CD14-positive monocyte (primary cell): ENCODE measurements at regions not wholly inside any gene's neighbourhood (a gene's known extent, or its start where the extent isn't known, plus 50 kb on each side); places are given as distances from the start of the nearest gene placed in this dataset.

Experiments used
- DNase-seq, 3 donors: peaks; one replicate each; pipeline ENCODE4 v3.0.0-alpha.2; 2011 to 2022
- H2AFZ ChIP-seq: 2 replicates; pipeline ENCODE4 v1.6.0; 2012; ENCODE audit warnings: mild to moderate bottlenecking, low read depth, low read length, inconsistent platforms; ENCODE audit not compliant: insufficient read depth, poor library complexity, severe bottlenecking
- H3K27ac ChIP-seq, 2 donors: 1 replicate in 1 of 2; 2 replicates in 1 of 2; pipeline ENCODE4 v1.5.1; 2012 to 2013; ENCODE audit warnings: low read length in 2 of 2, control low read depth in 1 of 2, inconsistent platforms in 1 of 2, low read depth in 1 of 2, mild to moderate bottlenecking in 1 of 2
- H3K27me3 ChIP-seq, 2 donors: one replicate each; pipeline versions ENCODE4 v1.6.0 to v1.6.1; 2011 to 2013; ENCODE audit warnings: low read length in 2 of 2; ENCODE audit not compliant: control insufficient read depth in 2 of 2, insufficient read depth in 2 of 2
- H3K36me3 ChIP-seq, 2 donors: replicated peaks in 1 of 2; 1 replicate in 1 of 2; 2 replicates in 1 of 2; pipeline versions ENCODE4 v1.5.1 to v1.6.1; 2012 to 2013; ENCODE audit warnings: low read length in 2 of 2, control low read depth in 1 of 2, inconsistent platforms in 1 of 2, mild to moderate bottlenecking in 1 of 2; ENCODE audit not compliant: insufficient read depth in 2 of 2, control insufficient read depth in 1 of 2
- H3K4me1 ChIP-seq, 2 donors: 1 replicate in 1 of 2; 2 replicates in 1 of 2; pipeline versions ENCODE4 v1.5.1 to v1.6.1; 2012 to 2013; ENCODE audit warnings: low read length in 2 of 2, control low read depth in 1 of 2, inconsistent platforms in 1 of 2, mild to moderate bottlenecking in 1 of 2, moderate library complexity in 1 of 2; ENCODE audit not compliant: insufficient read depth in 2 of 2, control insufficient read depth in 1 of 2
- H3K4me2 ChIP-seq: replicated peaks from 2 replicates; pipeline ENCODE3; 2012; ENCODE audit warnings: low read length, moderate library complexity, mild to moderate bottlenecking; ENCODE audit not compliant: poor library complexity, severe bottlenecking; ENCODE audit errors: extremely low read depth
- H3K4me3 ChIP-seq, 3 experiments: fragments of 200-600 bp in 1 of 3; sonication (generic) in 1 of 3; replicated peaks in 1 of 3; 1 replicate in 2 of 3; 2 replicates in 1 of 3; pipeline ENCODE4 v1.5.1; 2011 to 2013; ENCODE audit warnings: low read length in 3 of 3, mild to moderate bottlenecking in 3 of 3, control low read depth in 2 of 3, low read depth in 2 of 3, inconsistent platforms in 1 of 3, moderate library complexity in 1 of 3
- H3K79me2 ChIP-seq: 2 replicates; pipeline ENCODE4 v1.6.0; 2012; ENCODE audit warnings: mild to moderate bottlenecking, control low read depth, inconsistent platforms, low read length, moderate library complexity; ENCODE audit not compliant: insufficient read depth
- H3K9ac ChIP-seq: 2 replicates; pipeline ENCODE4 v1.6.0; 2017; ENCODE audit warnings: low read length, mild to moderate bottlenecking; ENCODE audit not compliant: insufficient read depth, poor library complexity, severe bottlenecking
- H3K9me3 ChIP-seq, 2 donors: replicated peaks in 1 of 2; 1 replicate in 1 of 2; 2 replicates in 1 of 2; pipeline versions ENCODE4 v1.5.1 to v1.6.1; 2012 to 2013; ENCODE audit warnings: low read length in 2 of 2, control low read depth in 1 of 2; ENCODE audit not compliant: control insufficient read depth in 1 of 2, insufficient read depth in 1 of 2
- H4K20me1 ChIP-seq: 2 replicates; pipeline ENCODE4 v1.6.0; 2012; ENCODE audit warnings: mild to moderate bottlenecking, low read length, control low read depth, moderate library complexity; ENCODE audit not compliant: insufficient read depth
- H3K27ac Mint-ChIP-seq, 7 donors: one replicate each; pipeline ENCODE4 v1.8.0; 2020; ENCODE audit warnings: mild to moderate bottlenecking in 7 of 7, mixed read lengths in 7 of 7, moderate library complexity in 6 of 7, inconsistent platforms in 2 of 7
- H3K27me3 Mint-ChIP-seq, 3 donors: one replicate each; pipeline ENCODE4 v1.8.0; 2021 to 2022; ENCODE audit warnings: low read depth in 3 of 3, mild to moderate bottlenecking in 3 of 3, mixed read lengths in 3 of 3, moderate library complexity in 3 of 3, inconsistent platforms in 1 of 3
- H3K36me3 Mint-ChIP-seq, 2 donors: one replicate each; pipeline ENCODE4 v1.8.0; 2020; ENCODE audit warnings: mixed read lengths in 2 of 2, inconsistent platforms in 1 of 2, mild to moderate bottlenecking in 1 of 2
- H3K4me1 Mint-ChIP-seq: one replicate; pipeline ENCODE4 v1.8.0; 2020; ENCODE audit warnings: mild to moderate bottlenecking, mixed read lengths
- H3K4me3 Mint-ChIP-seq, 2 donors: one replicate each; pipeline ENCODE4 v1.8.0; 2020; ENCODE audit warnings: mild to moderate bottlenecking in 2 of 2, mixed read lengths in 2 of 2, moderate library complexity in 1 of 2
- H3K9me3 Mint-ChIP-seq, 7 donors: one replicate each; pipeline ENCODE4 v1.8.0; 2020 to 2022; ENCODE audit warnings: mixed read lengths in 7 of 7, mild to moderate bottlenecking in 6 of 7, moderate library complexity in 6 of 7, inconsistent platforms in 2 of 7
- WGBS: methylation state at CpG from one replicate; pipeline ENCODE4 v1.1.5; 2013; ENCODE audit warnings: missing lambda C conversion rate; ENCODE audit not compliant: insufficient coverage; 5-methylcytosine and 5-hydroxymethylcytosine counted together
- intact Hi-C, 2 donors: fragments of 100-400 bp; cut with micrococcal nuclease; formaldehyde crosslinking; loops; one replicate each; pipeline versions ENCODE4 v1.15.0 to v1.15.1; 2023
- TF ChIP-seq, protein P1 (sequence below): fragments of 200-600 bp; IDR thresholded peaks from one replicate; pipeline ENCODE4 v1.8.0; 2022; ENCODE audit warnings: antibody characterized with exemption, mild to moderate bottlenecking

DNA sequence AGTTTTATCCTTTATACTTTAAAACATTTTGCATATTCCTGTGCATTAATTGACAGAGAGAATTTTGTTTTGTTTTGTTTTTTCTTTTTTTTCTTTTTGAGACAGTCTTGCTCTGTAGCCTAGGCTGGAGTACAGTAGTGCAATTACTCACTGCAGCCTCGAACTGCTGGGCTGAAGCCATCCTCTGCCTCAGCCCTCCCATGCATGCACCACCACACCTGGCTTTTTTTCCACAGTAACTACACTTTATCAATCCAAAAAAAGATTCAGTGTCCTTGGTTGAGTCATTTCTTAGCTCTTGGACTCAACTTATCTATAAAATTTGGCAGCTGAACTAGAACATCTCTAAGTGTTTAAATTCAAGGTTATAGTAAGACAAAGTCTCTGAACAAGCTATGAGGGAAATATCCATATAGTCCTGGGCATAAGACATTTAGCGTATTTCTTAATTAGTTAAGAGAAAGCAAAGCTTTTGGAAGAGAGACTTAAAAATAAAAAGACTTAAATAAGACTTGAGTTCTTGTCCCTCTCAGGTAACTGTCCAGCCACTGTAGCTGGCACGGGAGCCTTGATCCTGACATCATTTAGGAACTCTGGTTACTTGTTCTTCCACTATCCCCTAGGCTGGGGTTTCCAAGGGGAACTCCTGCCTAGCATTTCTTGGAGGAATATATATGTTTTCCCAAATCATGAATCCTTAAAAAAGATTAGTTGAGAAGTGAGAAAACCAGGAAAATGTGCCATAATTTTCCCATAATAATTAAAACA, 300.1 kb downstream of the HACE1 start:
- Mint-ChIP-seq H3K27me3 (peaks cover 0 to 2% (median 0%) of the 10 kb centered on the region in 3 donors), H3K36me3 (no peaks in the 10 kb centered on the region), H3K4me1 (no peaks in the 10 kb centered on the region), H3K4me3 (no peak overlapping the region), H3K9me3 (peaks cover 0 to 6% (median 0%) of the 10 kb centered on the region in 7 donors), H3K27ac (no peak overlapping the region)
- no peaks in the 10 kb centered on the region for H3K4me1 ChIP-seq
- H3K9me3 ChIP-seq = no peaks in the 10 kb centered on the region
- no peaks in the 10 kb centered on the region for H4K20me1 ChIP-seq
- H3K9ac ChIP-seq = no peak overlapping the region
- intact Hi-C loops = no loop called here
- H3K27me3 ChIP-seq = no peaks in the 10 kb centered on the region
- DNase-seq = no peak
- no CpG with 5 or more reads among the region's 3 CpGs for WGBS
- no peak overlapping the region for H3K27ac ChIP-seq
- TF ChIP-seq, protein P1, sequence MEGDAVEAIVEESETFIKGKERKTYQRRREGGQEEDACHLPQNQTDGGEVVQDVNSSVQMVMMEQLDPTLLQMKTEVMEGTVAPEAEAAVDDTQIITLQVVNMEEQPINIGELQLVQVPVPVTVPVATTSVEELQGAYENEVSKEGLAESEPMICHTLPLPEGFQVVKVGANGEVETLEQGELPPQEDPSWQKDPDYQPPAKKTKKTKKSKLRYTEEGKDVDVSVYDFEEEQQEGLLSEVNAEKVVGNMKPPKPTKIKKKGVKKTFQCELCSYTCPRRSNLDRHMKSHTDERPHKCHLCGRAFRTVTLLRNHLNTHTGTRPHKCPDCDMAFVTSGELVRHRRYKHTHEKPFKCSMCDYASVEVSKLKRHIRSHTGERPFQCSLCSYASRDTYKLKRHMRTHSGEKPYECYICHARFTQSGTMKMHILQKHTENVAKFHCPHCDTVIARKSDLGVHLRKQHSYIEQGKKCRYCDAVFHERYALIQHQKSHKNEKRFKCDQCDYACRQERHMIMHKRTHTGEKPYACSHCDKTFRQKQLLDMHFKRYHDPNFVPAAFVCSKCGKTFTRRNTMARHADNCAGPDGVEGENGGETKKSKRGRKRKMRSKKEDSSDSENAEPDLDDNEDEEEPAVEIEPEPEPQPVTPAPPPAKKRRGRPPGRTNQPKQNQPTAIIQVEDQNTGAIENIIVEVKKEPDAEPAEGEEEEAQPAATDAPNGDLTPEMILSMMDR = no peak
- no peak overlapping the region for H3K4me3 ChIP-seq
- no peaks in the 10 kb centered on the region for H3K36me3 ChIP-seq
- no peak overlapping the region for H3K4me2 ChIP-seq
- no peaks in the 10 kb centered on the region for H3K79me2 ChIP-seq
- H2AFZ ChIP-seq = no peak overlapping the region

DNA sequence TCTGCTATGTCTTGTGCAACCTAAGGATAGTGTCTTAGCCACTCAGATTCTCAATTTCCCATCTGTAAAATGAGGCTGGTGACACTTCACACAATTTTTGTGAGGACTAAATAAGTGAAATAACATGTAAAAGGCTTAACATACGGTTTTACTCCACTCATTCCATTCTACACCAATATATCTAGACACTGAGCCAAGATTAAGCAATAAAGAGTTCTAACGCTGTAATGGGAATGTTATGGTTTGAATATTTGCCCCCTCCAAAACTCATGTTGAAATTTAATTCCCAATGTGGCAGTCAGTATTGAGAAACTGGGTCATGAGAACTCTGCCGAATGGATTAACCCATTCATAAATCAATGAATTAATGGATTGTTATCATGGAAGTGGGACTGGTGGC, 301.0 kb downstream of the HACE1 start:
- Histone ChIP-seq H3K79me2 (no peaks in the 10 kb centered on the region), H3K27ac (no peak overlapping the region), H3K4me2 (no peak overlapping the region), H3K9ac (no peak overlapping the region), H3K36me3 (no peaks in the 10 kb centered on the region), H3K27me3 (no peaks in the 10 kb centered on the region), H2AFZ (no peak overlapping the region), H3K4me1 (no peaks in the 10 kb centered on the region), H3K9me3 (no peaks in the 10 kb centered on the region), H4K20me1 (no peaks in the 10 kb centered on the region), H3K4me3 (no peak overlapping the region)
- intact Hi-C loops = no loop called here
- TF ChIP-seq, protein P1 = no peak
- Mint-ChIP-seq H3K27ac (no peak overlapping the region), H3K4me3 (no peak overlapping the region), H3K9me3 (peaks cover 0 to 6% (median 0%) of the 10 kb centered on the region in 7 donors), H3K36me3 (no peaks in the 10 kb centered on the region), H3K27me3 (peaks cover 0 to 2% (median 0%) of the 10 kb centered on the region in 3 donors), H3K4me1 (no peaks in the 10 kb centered on the region)
- no CpG with 5 or more reads among the region's 3 CpGs for WGBS
- DNase-seq = no peak
